Body of pancreas (tissue), 4 donors: ENCODE measurements at regions not wholly inside any gene's neighbourhood (a gene's known extent, or its start where the extent isn't known, plus 50 kb on each side); places are given as distances from the start of the nearest gene placed in this dataset.

ENCODE experiments used
- POLR2A ChIP-seq, 3 donors: fragments of 450-650 bp; IDR thresholded peaks; one replicate each; pipeline ENCODE4 v1.6.1; 2016; ENCODE audit warnings: antibody characterized with exemption in 3 of 3, mild to moderate bottlenecking in 2 of 3
- TF ChIP-seq, protein P1 (sequence below), 7 experiments: fragments of 450-650 bp in 4 of 7; fragments of 200-600 bp in 3 of 7; sonication (generic) in 3 of 7; IDR thresholded peaks; one replicate each; pipeline ENCODE4 v1.5.1; 2016 to 2019; ENCODE audit warnings: antibody characterized with exemption in 7 of 7

DNA sequence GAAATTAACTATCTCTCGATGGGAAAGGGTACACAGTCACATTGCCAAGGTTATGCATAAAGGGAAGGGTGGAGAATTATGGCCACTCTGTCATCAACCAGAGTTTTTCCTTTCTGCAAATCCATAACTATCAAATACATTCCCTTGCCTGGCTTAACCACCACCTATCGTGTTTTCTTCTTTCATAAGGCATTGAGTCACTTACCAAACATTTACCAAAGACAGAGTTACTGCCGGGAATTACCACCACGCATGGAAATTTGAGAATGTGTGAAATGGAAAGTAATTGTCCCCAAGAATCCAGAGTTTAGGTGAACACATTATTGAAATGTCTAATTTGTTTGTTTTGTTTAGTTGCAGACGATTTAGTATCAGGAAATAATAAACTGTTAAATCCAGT, 134.3 kb upstream of the LRRN1 start:
- TF ChIP-seq, protein P1, sequence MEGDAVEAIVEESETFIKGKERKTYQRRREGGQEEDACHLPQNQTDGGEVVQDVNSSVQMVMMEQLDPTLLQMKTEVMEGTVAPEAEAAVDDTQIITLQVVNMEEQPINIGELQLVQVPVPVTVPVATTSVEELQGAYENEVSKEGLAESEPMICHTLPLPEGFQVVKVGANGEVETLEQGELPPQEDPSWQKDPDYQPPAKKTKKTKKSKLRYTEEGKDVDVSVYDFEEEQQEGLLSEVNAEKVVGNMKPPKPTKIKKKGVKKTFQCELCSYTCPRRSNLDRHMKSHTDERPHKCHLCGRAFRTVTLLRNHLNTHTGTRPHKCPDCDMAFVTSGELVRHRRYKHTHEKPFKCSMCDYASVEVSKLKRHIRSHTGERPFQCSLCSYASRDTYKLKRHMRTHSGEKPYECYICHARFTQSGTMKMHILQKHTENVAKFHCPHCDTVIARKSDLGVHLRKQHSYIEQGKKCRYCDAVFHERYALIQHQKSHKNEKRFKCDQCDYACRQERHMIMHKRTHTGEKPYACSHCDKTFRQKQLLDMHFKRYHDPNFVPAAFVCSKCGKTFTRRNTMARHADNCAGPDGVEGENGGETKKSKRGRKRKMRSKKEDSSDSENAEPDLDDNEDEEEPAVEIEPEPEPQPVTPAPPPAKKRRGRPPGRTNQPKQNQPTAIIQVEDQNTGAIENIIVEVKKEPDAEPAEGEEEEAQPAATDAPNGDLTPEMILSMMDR (IDR thresholded peaks at IDR 0.05): no peak
- TF ChIP-seq POLR2A (IDR thresholded peaks at IDR 0.05): no peak
